Loucy (cell line): ENCODE measurements at regions not wholly inside any gene's neighbourhood (a gene's known extent, or its start where the extent isn't known, plus 50 kb on each side); places are given as distances from the start of the nearest gene placed in this dataset.

Experiments used
- CTCF ChIP-seq: fragments of 200-600 bp; sonication (generic); conservative IDR thresholded peaks from 2 replicates; pipeline ENCODE4 v1.5.1; 2014; ENCODE audit warnings: mild to moderate bottlenecking, antibody characterized with exemption, low read length
- EZH2phosphoT487 ChIP-seq: fragments of 200-600 bp; IDR thresholded peaks from 2 replicates; pipeline ENCODE4 v1.6.1; 2018; ENCODE audit warnings: antibody characterized with exemption, mild to moderate bottlenecking, moderate library complexity, borderline replicate concordance

- TF ChIP-seq CTCF (no peak), EZH2phosphoT487 (no peak)
Observed at GRCh38 chr6:54467384-54467783, 159.1 kb downstream of the TINAG start.
